DMS 273 (cell line): ENCODE measurements at regions not wholly inside any gene's neighbourhood (a gene's known extent, or its start where the extent isn't known, plus 50 kb on each side); places are given as distances from the start of the nearest gene placed in this dataset.

Experiments
- DNase-seq: peaks from one replicate; lab custom pipeline; 2025; ENCODE audit not compliant: unreplicated experiment; lab: John Stamatoyannopoulos, UW

DNA sequence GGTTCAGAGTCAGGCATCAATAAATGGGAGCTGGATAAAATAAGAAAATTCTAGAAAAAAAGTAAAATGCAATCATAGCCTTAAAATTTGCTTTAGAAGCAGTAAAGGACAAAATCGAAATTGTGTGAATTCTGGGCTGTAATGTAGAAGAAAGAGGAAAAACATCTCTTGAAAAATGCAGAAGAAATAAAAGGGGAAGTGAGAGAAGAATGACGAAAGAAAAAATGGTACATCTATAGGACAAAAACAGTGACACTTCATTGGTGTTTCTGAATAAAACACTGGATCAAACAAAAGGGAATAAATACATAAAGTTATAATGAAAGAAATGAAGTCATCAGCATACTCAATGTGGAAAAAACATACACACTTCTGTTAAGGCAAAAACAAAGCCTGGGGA, 642.3 kb downstream of the ACTL7B start:
- no peak for DNase-seq

GRCh38 chr9:108212184-108212583, 643.6 kb downstream of the ACTL7B start:
- peak; percentile 6 for DNase-seq

DNA sequence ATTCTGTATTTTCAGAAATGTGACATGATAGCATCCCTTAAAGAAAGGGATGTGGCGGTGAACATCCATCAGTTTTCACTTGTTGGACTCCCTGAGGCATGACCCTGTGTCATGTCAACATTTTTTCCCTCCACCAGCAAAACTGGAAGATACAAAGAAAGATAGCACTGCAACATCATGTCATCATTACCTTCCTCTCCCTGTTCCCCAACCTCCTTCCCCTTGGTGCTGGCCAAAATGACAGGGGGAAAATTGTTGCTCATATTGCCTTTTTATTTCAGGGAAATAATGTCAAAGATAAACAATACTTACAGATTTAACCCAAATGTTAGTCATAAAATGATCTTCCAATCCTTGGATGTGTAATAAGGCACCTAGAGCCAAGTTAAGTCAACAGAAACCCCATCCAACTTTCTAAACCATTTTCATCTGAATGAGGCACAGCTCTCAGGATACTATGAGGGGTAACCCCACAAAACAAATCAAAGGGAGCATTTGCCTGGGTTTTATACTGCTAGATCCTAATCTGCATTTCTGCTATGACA, 644.3 kb downstream of the ACTL7B start:
- DNase-seq = no peak

DNA sequence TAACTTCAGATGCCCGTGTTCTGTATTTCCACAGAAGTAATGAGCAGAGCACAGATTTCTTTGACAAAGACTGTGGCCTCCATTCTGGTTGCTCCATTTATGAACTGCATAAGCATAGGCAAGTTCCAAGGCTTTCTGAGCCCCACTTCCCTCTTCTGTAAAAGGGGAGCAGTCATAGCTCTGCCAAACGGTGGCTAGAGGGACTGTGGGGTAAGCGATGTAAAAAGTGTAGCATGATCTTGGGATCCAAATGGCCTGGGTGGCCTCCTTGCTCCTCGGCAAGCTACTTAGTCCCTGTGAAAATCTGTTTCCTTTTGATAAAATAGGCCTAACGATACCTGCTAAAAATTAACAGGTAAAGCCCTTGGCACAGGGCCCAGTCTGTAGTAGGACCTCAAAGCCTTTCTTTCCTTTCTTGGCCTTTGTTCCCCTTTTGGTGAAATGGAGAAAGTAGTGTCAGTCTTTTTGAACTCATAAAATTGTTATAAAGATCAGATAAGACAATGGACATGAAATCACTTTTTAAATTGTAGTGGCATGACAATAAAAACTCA, 646.6 kb downstream of the ACTL7B start:
- DNase-seq = no peak

GRCh38 chr9:108207561-108208165, 648.1 kb downstream of the ACTL7B start:
- DNase-seq = no peak

- DNase-seq = no peak
Observed at GRCh38 chr9:108205276-108205675, 650.5 kb downstream of the ACTL7B start.

GRCh38 chr9:108197899-108198298, 657.9 kb downstream of the ACTL7B start:
- no peak for DNase-seq

DNA sequence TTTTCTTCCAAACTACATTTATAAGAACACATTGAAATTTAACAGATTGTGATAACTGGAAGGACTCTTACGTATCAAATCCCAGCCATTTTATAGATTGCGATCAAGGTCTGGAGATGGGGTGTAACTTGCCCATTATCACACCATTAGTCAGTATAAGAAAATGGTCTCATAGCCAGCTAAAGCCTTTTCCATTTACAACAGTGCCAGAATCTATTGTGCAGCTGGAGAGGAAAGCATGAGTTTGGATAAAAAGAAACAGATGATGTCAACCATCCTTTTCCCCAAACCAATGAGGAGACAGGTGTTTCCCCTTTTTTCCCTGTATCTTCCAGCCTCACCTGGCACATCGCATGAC, 658.8 kb downstream of the ACTL7B start:
- no peak for DNase-seq

DNA sequence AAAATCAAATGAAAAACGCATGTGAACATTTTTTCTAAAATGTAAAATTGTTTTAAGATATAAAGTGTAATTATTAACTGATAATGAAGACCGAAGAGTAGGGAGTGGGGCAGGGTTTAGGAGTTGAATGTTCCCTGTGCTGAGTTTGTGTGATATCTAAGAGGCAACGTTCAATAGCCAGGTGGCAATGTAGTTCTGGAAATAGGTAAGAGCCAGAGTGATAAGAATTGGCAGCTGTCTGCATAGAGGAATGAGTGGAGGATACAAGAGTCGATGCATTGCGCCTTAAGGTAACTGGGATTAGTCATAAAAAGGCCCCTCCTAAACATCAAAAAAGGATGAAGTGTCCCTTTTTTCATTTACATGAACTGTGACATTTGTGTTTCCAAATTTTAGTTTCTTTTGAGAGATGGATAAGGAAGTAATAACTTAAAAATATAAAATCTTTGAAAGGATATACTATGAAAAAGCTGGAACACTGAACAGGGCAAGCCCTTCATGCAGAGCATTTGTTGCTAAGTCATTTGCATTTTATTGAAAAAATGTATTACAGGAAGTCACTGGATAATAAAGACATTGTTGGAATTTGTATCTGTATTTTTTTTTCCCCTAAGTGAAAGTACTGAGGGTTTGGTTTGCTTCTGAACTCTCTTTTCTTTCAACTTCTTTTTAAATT, 659.3 kb downstream of the ACTL7B start:
- DNase-seq = no peak

- no peak for DNase-seq
Observed at GRCh38 chr9:108194154-108194553, 661.6 kb downstream of the ACTL7B start.

DNA sequence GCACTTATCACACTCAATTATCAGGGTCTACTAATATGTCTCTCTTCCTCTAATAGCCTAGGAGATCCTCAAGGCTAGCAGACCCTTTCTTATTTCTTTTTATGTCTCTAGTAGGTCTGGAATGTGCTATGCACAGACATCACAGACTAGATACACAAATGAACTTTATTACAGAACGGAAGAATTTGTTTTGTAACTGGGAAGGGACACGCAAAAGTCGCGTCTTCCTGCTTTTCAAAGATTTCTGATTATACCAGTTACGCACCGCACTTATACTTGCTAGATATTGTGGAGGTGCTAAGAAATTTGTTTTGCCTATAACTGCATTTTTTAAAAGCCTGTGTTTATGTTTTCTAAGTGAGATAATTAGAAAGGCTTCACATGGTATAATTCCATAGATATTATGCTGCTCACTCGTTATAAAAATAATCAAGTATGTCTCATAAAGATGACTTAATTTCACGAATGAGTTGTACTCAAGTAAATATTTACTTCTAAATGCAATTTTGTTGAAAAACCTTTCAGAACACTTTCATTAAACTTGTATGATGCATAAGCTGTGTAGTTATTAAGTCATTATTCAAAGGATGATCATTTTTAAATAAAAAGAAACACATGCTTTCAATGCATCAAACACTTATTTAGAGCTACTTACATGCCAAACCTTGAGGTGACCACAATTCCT, 662.6 kb downstream of the ACTL7B start:
- no peak for DNase-seq

DNA sequence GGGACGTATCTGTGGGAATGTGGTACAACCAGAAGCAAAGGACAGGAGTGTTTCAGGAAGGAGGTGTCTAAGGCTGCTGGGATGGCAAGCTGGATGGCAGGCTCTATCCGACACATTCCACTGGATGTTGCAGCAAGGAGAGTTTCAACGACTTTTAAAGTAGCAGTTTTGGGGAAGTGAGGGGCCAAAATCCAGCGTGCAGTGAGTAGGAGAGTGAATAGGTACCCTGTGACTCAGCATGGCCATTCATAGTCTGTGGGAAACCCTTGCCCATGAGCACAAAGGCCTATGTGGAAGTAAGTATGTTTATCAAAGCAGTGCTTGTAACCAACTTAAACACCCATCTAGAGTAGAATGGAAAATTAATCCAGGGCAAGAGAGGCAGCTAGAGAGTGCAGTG, 664.7 kb downstream of the ACTL7B start:
- no peak for DNase-seq

DNA sequence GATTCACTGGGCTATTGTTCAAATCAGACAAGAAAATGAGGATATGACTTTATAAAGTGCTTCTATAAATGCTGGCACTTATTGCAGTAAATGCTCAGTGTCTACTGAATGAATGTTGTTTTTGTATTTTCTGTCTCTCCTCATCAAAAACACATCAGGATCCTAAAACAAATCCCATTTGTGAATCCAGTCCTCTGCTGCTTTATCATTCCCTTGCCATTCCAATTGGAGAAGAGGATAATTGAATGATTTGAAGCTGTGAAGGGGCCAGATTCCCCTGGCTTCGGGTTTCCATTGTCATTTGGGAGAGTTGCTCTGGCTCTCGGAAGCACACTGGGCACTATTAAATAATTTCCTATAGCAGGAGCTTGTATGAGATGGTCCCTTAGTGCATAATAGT, 666.8 kb downstream of the ACTL7B start:
- DNase-seq = no peak

DNA sequence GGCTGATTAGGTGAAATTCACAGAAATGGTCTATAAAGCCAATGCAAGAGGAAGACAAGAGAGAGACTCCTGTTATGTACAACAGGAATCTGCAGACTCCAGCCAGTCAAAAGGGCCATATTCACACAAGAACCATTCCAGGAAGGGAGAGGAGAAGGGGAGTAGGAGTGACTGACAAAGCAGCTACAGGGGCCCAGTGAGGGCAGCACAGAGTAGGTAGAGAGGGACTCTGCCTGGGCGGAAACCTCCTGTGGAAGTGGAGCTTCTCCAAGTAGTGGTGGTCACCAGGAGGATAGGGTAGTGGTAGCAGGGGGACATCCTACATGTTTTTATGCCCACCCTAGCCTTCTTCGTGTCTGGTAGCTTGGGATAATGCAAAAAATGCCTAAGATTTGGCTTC, 667.3 kb downstream of the ACTL7B start:
- DNase-seq = no peak

DNA sequence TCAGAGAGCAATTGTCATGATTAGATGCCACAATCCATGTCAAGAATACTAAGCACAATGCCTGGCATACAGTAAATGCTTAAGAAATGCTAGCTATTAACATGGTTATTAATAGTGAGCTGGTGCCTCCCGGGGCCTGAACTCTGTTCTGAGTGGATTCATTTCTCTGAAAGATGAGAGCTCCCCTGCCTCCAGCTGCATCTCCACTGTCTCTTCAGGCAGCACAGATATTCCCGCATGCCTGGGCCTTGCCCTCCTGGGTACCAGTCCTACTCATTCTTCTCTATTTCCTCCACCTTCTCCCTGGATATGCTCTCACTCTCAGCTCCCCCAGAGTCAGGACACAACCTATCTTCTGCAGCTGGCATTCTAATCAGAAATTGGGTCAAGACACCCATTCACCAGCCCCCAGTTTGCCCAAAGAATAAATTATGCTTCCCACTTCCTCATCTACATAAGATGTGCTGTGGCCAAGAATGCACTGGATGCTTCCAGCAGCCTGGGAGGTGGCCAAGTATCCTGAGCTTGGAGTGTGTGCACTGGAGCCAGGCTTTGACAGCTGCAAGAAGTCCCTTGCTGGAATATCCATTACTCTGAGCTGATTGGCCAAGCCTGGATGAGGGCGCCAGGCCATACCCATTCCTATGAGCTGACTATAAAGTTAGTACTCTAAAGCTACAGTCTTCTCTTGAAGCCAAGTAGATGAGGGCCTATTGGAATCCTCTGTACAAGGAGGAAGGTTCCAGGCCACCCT, 669.0 kb downstream of the ACTL7B start:
- peak; percentile 35 for DNase-seq

GRCh38 chr9:108185613-108186012, 670.2 kb downstream of the ACTL7B start:
- no peak for DNase-seq

- DNase-seq = no peak
Observed at GRCh38 chr9:108184941-108185340, 670.8 kb downstream of the ACTL7B start.

DNA sequence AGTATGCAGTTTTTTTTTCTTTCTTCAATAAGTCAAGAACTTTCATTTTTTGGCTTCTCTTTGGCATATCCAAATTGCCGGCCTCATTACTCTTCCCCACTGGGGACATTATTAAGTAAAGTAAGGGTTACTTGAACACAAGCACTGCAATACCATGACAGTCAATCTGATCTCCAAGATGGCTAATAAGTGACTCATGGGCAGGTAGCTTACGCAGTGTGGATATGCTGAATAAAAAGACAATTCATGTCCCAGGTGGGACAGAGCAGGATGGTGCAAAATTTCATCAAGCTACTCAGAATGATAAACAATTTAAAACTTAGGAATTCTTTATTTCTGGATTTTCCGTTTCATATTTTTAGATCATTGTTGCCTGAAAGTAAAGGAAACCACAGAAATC, 671.8 kb downstream of the ACTL7B start:
- DNase-seq = no peak

DNA sequence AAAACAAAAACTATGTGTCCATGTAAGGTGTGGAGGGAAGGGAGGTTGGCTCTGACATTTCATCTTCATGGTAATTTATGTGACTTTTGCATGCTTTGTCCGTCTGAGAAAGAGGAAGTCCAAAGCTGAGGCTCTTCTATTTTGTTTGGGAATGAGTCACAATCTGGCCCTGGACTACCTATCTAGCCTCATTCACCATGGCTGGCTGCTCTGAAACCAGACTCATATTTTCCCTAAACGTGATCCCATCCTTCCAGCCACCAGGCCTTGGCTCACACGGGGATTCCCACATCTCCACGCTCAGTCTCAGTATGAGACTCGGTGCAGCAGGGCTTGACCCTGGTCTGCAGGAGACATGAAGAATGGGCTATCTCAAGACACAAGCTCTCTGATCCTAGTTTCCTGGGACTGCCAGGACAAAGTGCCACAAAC, 672.8 kb downstream of the ACTL7B start:
- no peak for DNase-seq

DNA sequence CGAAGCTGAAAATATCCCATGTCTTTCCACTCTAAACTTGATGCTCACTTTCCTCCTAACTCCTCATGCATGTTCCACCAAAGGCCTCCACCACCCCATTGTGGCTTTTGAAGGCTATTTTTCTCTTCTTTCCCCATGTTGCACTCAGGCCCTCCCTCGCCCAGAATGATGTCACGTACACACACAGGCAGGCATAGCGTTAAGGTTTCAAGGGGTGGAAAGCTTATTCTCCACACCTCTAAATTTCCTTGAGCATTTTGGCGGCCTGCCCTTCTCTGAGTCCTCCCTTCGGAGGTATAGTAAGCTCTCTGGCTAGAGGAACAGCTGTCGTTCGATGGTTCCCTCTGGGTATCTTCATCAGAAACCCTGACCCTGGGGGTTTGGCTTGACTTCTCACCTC, 673.5 kb downstream of the ACTL7B start:
- DNase-seq = no peak

- no peak for DNase-seq
Observed at GRCh38 chr9:108181441-108181840, 674.3 kb downstream of the ACTL7B start.
